GM18511 (cell line): ENCODE measurements at regions not wholly inside any gene's neighbourhood (a gene's known extent, or its start where the extent isn't known, plus 50 kb on each side); places are given as distances from the start of the nearest gene placed in this dataset.

Experiments
- ATAC-seq: cut with Tn5 transposase; IDR thresholded peaks from one replicate; pipeline ENCODE4 v1.9.1; 2021; ENCODE audit warnings: mild to moderate bottlenecking, moderate library complexity; ENCODE audit not compliant: unreplicated experiment

DNA sequence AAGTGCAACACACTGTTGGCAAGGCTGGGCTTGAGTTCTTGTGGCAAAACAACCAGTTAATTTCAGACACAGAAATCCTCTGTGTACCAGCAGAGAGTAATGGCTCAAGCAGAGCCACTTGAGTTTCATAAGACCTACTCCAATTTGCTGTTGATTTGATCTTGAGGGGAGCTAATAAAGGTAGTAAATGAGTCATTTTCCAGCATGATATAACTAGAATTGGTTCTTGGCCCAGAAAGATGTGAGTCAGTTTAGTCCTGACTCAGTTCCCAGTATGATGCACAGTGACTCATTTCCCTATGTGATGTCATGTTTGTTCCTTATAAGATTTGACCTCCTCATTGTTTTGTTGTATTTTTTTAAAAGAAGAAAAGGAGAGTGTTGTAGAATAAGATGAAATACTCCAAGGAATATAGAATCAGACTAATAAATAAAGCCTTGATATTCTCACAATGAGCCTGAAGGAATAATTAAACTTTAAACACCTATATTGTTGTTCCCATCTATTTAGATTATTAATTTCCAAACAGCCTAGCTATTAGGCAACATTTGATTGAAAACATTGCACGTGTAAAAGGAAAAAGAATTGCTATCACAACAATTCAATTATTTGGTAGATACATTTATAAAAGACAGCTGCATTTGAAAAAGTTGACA is 186.2 kb downstream of the REEP3 start:
- peak; percentile 82 for ATAC-seq

DNA sequence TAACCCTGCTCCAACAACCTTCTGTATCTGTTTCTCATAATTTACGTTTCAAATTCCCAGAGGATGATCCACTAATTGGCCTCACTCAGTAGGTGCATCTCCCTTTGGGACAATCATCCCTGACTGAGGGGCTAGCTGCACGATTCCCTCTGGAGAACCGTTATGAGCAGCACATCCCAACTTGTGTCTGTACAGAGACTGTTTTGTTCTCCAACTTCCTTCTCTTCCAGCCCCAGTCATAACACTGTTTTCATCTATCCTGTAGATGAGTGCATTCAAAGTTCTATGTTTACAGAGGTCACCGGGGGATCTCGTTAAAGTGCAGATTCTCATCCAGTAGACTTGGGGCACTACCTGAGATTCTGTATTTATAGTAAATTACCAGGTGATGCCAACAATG is 187.2 kb downstream of the REEP3 start:
- ATAC-seq: no peak

DNA sequence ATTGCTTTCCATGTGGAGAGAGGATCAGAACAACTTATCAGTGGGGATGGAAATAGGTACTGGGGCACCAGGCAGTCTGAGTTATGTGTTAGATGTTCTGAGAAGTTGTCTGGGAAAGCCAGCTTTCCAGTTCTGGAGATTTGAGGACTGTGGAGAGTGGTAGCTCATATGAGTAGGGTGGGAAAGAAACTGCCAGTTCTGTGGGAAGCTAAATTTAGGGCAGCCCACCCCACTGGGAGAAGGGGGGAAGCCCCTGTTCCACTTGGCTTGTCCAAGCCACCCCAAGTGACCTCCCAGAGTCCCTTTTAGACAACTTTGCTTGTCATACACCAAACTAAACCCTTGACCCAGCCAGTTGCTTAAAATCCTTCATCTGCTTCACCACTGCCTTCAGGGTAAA is 189.5 kb downstream of the REEP3 start:
- no peak for ATAC-seq

DNA sequence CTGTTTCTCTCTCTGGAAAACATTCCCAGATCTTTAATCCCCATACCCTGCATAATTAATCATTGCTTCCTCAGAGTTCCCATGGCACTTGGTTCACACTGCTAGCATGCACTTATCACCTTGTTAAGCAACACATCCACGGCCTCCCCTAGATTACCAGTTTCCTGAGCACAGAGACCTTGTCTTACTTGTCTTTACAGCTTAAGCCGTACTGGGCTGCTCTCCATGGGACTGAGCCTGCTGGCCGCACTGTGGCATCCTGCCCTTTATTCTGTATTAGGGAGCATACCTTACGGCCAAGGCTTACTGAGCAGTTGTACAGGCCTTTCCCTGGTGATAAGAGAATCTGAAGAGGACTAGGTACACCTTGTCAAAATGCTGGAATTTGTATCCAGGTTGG is 190.2 kb downstream of the REEP3 start:
- no peak for ATAC-seq

DNA sequence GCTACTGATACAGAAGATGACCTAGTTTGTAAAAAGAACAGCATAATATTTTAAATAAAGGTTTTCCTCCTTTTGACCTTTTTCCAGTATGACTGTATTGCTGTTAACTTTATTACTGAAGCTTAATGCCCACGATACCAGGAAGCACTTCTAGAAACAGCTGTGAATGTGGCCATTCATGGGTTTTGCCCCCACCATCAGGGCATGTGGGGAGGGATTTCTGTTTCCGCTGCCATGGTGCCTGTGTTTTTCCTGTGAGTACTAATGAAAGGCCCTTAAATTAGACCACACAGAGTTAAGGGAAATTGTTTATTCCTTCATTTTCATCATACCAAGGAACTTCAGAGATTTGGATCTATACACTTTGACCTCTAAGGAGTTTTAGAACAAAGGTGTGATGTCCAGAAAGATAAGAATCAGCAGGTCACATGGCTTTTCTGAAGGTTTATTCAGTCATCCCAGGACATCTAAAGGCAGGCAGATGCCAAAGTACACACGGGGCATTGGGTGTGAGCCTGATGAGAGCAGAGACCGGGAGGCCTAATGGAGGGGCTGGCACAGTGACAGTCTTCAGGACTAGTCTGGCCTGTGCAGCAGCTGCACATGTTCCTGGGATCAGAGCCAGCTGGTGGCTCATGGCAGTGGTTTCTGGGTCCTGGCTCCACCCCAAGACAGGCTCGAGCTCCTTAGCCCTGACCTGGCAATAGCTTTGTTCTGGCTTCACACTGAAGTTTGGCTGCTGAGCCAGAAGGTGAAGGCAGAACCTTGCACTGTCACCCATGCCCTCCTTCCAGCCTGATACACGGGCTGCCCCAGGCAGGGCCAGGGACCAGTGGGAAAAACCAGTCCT is 190.9 kb downstream of the REEP3 start:
- ATAC-seq: no peak

DNA sequence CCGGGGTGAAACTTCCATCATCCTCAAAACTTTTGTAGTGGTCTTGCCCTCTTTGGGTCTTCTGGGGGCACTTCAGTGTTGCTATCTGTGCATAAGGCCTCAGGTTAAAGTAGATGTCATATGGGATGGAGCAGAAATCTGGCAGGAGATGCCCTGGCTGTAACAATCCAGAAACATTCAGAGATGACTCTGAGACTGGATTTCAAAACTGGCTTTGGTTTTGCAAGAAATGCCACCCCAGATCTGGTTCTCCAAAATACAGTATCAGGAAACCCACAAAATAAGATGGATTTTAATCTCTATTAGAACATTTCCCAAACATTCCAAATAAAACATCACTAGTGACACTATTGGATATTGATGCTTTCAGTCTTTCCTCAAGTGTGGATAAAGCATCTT is 191.5 kb downstream of the REEP3 start:
- ATAC-seq: no peak

DNA sequence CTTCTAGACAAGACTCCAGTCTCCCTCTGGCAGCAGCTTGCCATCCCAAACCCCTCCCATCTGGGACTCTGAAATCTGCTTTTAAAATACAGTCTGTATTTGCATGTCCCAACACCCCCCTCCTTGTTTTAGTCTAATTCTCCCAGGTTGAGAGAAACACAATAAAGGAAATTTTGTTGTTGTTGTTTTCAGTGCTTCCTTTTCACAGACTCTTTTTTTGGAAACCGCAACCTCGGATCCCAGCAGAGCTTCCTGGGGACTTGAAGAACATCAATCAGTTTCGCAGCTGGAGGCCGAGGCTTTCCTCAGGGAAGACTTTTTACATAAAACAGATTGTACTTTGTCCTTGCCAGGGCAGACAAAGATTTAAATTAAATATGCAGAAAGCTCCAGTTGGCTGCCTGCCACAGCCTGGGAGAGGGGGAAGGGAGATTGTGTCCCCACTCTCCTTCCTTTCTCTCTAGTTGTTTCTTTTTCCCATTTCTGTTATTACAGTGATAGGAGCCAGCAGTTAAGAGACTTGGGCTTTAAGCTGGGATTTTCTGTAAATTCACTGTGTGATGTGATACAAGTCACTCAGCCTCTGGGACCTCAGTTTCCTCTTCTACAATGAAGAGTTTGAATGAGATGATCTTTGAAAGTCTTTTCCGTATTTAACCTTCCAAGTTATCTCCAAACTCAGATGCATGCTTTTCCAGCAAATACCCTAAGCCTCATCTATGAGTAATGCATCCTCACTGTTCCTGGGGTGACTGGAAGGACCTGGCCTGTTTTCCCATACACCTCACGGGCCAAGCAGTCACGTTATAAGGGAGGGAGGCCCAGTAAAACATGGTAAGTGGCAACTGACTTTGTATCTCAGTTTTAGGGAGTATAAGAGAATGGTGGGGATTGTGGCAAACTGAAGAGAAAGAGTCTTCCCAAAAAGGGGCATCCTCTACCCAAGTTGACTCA is 192.3 kb downstream of the REEP3 start:
- no peak for ATAC-seq

DNA sequence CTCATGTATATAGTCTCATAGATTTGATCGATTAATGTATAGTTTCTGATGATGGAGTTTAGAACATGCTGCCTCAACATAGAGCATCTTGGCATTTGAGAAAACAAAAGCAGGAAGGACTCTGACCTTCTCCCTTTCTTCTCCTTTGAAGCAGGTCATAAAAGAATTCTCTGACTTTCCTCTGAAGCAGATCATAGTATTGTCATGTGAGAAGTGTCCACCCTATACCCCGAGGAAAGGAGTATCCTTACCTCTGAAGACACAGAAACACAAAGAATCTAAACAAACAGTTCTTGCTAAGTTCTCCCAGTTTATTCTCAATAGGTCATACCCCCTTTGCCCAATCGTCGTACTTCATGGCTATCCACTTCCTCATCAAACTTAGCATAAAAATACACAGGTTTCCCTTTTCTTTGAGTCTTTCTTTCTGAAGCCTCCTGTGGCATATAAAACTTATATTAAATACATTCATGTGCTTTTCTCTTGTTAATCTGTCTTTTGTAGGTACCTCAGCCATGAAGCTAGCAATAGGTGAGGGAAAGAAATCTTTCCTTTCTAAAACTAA is 194.9 kb downstream of the REEP3 start:
- no peak for ATAC-seq

DNA sequence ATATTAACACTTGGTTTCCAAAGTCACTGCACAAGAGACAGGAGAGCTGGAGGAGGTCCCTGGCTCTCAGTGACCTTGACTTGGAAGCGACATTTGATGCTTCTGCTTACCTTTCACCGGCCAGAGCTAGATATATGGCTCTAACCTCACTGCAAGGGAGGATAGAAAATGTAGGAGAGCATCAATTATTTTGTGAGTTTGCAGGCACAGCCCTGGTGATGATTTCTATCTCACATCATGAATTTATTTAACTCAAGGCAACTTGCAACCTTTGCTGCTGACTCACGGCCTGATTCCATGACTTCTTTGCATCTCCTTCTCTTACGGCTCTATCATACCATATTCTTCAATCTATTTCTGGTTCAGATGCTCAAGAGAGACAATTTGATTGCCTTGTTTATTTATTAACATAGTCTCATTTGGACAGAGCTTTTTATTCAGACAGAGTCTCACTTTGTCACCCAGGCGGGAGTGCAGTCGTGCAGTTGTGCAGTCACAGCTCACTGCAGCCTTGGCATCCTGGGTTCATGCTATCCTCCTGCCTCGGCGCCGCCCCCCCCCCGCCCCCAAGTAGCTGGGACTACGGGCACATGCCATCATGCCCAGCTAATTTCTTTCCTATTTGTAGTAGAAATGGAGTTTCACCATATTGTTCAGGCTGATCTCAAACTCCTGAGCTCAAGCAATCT is 196.0 kb downstream of the REEP3 start:
- no peak for ATAC-seq

DNA sequence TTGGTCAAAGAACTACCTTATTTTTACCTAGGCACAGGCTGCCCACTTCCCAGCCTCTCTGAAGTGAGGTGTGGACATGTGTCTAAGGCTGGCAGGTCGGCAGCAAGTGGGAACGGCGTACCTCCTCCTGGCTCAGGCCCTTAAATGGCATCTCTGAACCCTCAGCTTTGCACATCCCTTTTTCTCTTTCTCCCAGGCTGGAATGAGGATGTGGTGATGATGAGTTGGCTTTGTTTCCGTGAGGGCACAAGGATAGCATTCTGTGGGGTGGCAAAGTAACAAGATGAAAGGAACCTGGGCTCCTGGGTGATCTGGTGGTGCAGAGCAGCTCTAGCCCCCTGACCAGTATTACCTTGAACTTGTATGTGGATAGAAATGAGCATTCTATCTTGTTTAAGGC is 196.8 kb downstream of the REEP3 start:
- ATAC-seq: no peak

DNA sequence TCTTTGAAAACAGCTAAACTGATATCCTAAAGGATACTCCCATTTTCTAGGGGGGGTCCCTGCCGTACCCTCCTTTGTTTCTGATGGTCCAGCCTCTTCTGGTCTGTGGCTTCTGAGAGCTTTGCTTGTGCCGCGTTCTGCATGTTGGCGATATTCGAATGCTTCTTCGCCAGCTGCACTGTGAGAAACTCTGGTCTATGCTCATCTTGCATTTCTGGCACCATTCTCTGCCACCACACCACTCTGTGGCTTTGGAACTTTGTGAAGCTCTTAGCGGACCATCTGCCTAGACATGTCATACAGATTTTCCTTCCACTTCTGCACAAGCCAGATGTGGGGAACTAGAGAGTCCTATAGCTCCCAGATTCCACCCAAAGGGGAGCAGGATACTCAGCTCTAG is 197.2 kb downstream of the REEP3 start:
- ATAC-seq: no peak

DNA sequence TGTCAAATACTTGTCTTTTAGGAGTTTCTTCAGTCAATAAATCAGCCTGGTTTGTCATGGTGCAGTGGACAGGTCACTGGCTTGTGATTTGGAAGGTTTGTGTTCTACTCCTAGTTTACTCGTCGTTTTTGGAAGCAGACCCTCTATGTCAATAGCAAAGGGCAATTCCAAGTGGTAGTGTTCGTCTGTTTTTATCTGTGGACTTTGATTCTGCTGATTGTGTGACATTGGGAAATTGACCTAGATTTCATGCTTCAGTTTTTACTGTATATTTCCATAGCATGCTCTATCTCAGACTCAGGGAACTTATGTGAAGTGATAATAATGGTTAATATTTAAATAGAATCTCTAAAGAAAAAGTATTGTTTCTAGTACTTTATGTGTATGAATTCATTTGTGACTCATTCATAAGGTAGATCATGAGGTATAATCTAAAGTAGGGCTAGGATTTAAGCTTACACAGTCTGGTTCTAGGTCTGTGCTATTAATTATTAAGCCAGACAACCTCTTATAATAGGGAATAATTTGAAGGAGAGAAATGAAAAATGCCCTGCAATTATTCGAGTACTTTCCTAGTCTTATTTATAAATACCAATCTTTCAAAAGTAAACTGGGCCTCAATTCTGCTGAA is 198.1 kb downstream of the REEP3 start:
- no peak for ATAC-seq

DNA sequence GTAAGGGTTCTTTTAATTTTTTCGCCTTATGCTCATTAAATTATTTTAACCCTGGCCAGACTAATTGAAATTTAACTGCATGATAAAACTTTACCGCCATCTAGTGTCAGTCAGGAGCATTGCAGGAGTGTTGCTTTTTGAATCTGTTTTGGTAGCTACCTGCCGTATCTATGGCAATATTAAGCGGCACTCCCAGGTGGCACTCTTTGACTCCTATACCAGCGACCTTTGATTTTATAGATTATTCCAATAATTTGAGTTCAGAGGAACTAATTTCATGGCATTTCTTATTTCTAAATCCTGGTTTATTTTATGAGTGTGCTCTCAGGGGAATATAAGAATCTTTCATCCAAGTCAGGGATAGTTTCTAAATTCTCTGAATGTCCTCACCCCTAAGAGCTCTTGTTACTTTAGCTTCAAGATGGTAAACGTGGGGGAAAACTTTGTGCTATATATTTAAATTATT is 198.9 kb downstream of the REEP3 start:
- peak; percentile 59 for ATAC-seq

DNA sequence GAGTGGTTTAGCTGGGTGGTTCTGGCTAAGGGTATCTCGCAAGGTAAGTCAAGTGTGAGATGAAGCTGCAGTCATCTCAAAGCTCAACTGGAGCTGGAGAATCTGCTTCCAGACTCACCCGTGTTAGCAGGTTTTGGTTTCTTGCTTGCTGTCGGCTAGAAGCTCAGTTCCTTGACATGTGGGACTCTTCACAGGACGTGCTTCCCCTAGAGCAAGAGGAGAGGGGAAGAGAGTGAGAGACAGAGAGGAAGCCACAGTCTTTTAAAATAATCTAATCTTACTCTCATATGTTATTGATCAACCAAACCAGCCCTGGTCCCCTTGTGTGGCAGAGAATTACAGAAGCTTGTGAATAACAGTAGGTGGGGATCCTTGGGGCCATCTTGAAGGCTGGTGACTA is 199.5 kb downstream of the REEP3 start:
- peak; percentile 80 for ATAC-seq

DNA sequence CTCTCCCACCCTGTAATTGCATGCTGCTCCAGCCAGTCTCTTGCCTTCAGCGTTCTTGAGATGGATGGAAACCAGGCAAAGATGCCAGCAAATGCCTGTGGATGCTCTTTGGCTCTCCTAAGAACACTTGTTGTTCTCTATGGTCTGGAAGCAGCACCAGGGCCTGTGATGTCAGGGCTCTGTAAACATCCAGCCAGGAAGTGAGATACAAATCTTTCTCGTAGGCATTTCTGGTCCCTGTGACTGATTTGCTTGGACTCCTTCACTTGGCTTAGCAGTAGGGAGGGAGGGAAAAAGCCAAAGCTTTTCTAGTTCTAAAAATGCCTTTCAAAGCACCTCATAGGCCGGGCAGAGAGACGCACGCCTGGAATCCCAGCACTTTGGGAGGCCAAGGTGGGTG is 201.3 kb downstream of the REEP3 start:
- no peak for ATAC-seq

DNA sequence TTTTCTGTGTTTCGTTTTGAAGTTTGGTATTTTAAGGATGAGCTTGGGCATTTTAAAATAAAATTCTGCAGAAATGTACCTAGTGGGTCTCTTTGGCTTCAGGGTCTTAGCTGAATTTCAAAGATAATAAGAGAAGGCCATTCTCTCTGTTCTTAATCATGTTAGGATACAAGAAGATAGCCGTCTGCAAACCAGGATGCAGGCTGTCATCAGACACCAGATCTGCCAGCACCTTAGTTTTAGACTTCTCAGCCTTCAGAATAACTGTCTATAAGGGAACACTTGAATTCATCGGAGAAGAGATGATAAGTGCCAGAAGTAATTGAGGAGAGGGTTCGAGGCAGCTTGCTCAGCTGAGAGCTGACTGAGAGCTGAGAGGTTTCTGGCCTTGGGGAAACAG is 202.1 kb downstream of the REEP3 start:
- no peak for ATAC-seq

DNA sequence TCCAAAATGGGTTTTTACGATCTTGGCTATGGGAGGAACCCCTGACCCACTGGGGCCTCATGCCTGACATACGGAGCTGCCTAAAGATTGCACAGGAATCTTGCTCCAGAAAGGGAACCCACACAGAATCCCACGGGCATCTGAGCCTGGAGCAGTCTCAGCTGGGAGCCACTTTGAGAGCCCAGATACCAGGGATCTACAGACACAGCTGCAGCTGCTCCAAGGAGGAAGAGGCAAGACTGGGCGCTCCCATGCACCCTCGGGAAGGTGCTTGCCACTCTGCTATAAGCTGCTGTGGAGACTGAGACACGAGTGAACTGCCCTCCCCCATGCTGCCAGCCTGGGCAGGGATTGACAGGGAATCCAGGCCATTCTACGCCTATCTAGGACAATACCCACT is 202.5 kb downstream of the REEP3 start:
- ATAC-seq: no peak

DNA sequence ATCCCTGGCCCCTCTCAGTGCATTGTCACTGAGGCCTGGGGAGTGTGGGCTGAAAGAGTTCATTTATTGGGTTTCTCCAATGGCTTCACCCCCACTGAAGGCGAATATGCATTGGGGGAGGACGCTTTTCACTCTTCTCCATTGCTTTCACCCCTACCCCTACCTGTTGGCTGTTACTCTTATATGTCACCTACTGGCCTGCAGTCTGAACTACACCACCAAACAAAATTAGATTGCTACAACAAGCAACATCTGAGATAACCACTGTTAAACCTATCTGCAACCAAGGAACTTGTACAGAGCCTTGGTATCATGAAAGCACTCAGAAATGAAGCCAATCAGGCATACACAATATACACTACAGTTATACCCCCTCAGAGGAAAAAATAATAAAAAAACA is 203.7 kb downstream of the REEP3 start:
- ATAC-seq: no peak

DNA sequence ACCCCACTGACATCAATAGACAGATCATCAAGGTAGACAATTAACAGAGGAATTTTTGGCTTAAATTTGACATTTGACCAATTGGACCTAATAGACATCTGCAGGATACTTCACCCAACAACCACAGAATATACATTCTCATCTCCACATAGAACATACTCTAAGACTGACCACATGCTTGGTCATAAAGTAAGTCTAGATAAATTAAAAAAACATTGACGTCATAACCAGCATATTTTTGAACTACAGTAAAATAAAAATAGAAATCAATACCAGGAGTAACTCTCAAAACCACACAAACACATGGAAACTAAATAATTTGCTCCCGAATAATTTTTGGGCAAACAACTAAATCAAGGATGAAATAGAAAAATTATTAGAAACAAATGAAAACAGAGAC is 205.7 kb downstream of the REEP3 start:
- ATAC-seq: no peak

DNA sequence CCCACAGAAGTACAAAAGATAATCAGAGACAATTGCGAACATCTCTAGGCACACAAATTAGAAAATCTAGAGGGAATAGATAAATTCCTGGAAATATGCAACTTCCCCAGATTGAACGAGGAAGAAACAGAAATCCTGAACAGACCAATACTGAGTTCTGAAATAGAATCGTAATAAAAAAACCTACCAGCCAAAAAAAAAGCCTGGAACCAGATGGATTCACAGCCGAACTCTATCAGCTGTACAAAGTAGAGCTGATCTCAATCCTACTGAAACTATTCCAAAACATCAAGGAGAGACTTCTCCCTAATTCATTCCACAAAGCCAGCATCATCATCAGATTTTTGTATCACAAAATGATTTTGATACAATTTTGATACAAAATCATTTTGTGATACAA is 206.4 kb downstream of the REEP3 start:
- ATAC-seq: no peak
